H1 (cell line): ENCODE measurements at regions not wholly inside any gene's neighbourhood (a gene's known extent, or its start where the extent isn't known, plus 50 kb on each side); places are given as distances from the start of the nearest gene placed in this dataset.

Experiments used
- PHF8 ChIP-seq: fragments of 200-600 bp; sonication (generic); conservative IDR thresholded peaks from 2 replicates; pipeline ENCODE4 v1.7.1; 2012; ENCODE audit warnings: low read depth, mild to moderate bottlenecking, inconsistent platforms, low read length, moderate library complexity
- SIX5 ChIP-seq: IDR thresholded peaks from 2 replicates; pipeline ENCODE4 v1.6.1; 2011; ENCODE audit warnings: mild to moderate bottlenecking, low read depth, low read length
- TAF1 ChIP-seq: IDR thresholded peaks from 2 replicates; pipeline ENCODE4 v1.6.1; 2011; ENCODE audit warnings: mild to moderate bottlenecking, low read depth, low read length
- YY1 ChIP-seq: IDR thresholded peaks from 2 replicates; pipeline ENCODE4 v1.6.1; 2011; ENCODE audit warnings: low read depth, mild to moderate bottlenecking, low read length
- TF ChIP-seq, protein P1 (sequence below), 3 experiments: IDR thresholded peaks; 1 replicate in 2 of 3; 2 replicates in 1 of 3; pipeline versions ENCODE4 v1.5.1 to v1.6.1; 2011; ENCODE audit warnings: low read length in 3 of 3, mild to moderate bottlenecking in 3 of 3, inconsistent platforms in 2 of 3, low read depth in 1 of 3, moderate library complexity in 1 of 3; ENCODE audit not compliant: insufficient read depth in 1 of 3; ENCODE audit errors: control extremely low read depth in 1 of 3

DNA sequence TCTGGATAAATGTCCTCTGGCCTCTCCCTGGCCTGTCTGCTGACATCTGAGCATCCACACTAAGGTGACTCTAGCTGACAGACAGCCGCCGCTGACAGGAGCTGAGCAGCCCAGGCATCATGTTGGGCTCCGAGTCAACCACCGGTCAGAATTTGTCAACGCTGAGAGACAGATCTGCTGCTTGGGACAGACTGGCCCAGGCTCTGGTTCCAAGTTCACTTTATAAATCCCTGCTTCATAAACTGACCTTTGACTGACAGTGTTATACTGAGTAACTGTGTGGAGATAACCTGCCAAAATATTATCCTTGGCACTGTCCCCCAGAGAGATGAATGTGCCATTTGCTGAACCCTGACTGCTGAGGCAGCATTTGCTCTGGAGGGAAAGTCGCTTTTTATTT lies 616.7 kb downstream of the NPHP4 start:
- TF ChIP-seq, protein P1, sequence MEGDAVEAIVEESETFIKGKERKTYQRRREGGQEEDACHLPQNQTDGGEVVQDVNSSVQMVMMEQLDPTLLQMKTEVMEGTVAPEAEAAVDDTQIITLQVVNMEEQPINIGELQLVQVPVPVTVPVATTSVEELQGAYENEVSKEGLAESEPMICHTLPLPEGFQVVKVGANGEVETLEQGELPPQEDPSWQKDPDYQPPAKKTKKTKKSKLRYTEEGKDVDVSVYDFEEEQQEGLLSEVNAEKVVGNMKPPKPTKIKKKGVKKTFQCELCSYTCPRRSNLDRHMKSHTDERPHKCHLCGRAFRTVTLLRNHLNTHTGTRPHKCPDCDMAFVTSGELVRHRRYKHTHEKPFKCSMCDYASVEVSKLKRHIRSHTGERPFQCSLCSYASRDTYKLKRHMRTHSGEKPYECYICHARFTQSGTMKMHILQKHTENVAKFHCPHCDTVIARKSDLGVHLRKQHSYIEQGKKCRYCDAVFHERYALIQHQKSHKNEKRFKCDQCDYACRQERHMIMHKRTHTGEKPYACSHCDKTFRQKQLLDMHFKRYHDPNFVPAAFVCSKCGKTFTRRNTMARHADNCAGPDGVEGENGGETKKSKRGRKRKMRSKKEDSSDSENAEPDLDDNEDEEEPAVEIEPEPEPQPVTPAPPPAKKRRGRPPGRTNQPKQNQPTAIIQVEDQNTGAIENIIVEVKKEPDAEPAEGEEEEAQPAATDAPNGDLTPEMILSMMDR (IDR thresholded peaks at IDR 0.05; ENCODE audit: control extremely low read depth in 1 of 3, insufficient read depth in 1 of 3, low read depth in 1 of 3, low read length in 3 of 3), result no peak
- TF ChIP-seq TAF1 (no peak), YY1 (no peak), SIX5 (no peak), PHF8 (no peak)
